VCaP (cell line): ENCODE measurements at regions not wholly inside any gene's neighbourhood (a gene's known extent, or its start where the extent isn't known, plus 50 kb on each side); places are given as distances from the start of the nearest gene placed in this dataset.

Experiments
- H3K27ac ChIP-seq: fragments of 450-650 bp; 2 replicates; pipeline ENCODE4 v1.5.1; 2017
- CTCF ChIP-seq: fragments of 450-650 bp; conservative IDR thresholded peaks from 2 replicates; pipeline ENCODE4 v1.5.1; 2017; ENCODE audit warnings: mild to moderate bottlenecking, moderate library complexity

- TF ChIP-seq CTCF: no peak; the same call in 1 of the 2 replicates
Observed at GRCh38 chr13:30105381-30105780, 202.0 kb downstream of the KATNAL1 start.

GRCh38 chr13:30103161-30103840 lies 204.1 kb downstream of the KATNAL1 start:
- H3K27ac ChIP-seq: no peak overlapping the region
- no peak for TF ChIP-seq CTCF

More at GRCh38 chr13:30105381-30105780, 202.0 kb downstream of the KATNAL1 start:
- H3K27ac ChIP-seq: no peak overlapping the region

- H3K27ac ChIP-seq: no peak overlapping the region
- no peak for TF ChIP-seq CTCF
Observed at GRCh38 chr13:30100226-30100625, 207.1 kb downstream of the KATNAL1 start.

- H3K27ac ChIP-seq: no peak overlapping the region
- TF ChIP-seq CTCF: no peak
Observed at GRCh38 chr13:30097701-30098100, 209.7 kb downstream of the KATNAL1 start.

GRCh38 chr13:30097089-30097488 lies 210.3 kb downstream of the KATNAL1 start:
- no peak for TF ChIP-seq CTCF
- H3K27ac ChIP-seq: no peak overlapping the region

GRCh38 chr13:30094015-30094414 lies 213.3 kb downstream of the KATNAL1 start:
- no peak for TF ChIP-seq CTCF
- H3K27ac ChIP-seq: no peak overlapping the region

- H3K27ac ChIP-seq: no peak overlapping the region
- TF ChIP-seq CTCF: no peak
Observed at GRCh38 chr13:30093236-30093635, 214.1 kb downstream of the KATNAL1 start.
